Naive thymus-derived CD8-positive, alpha-beta T cell (primary cell): ENCODE measurements at regions not wholly inside any gene's neighbourhood (a gene's known extent, or its start where the extent isn't known, plus 50 kb on each side); places are given as distances from the start of the nearest gene placed in this dataset.
"Not testable (repeated sequence)": the region's sequence is repeated elsewhere in the genome, so short reads cannot be mapped to it uniquely, and the experiment has no call there.

Experiments used
- ATAC-seq, 2 donors: fragments of 150-1000 bp; cut with Tn5 transposase in 1 of 2; sonication (Bioruptor Pico), chemical (Tn5 transposase) in 1 of 2; 1 replicate in 1 of 2; 2 replicates in 1 of 2; pipeline ENCODE4 v1.10.0; 2021; ENCODE audit warnings: mild to moderate bottlenecking in 2 of 2, moderate library complexity in 2 of 2
- POLR2A ChIA-PET: fragments of 350-600 bp; sonication (Branson Sonifier 250); formaldehyde crosslinking; loops from one replicate; lab custom pipeline; 2021; ENCODE audit warnings: antibody characterized with exemption; lab: Charles Lee
- DNase-seq, 10 donors: peaks; one replicate each; pipeline versions ENCODE4 v3.0.0 to v3.0.0-alpha.2; 2020 to 2022
- H3K27ac Mint-ChIP-seq, 10 donors: one replicate each; pipeline ENCODE4 v1.8.0; 2020 to 2022; ENCODE audit warnings: mild to moderate bottlenecking in 10 of 10, mixed read lengths in 10 of 10, moderate library complexity in 4 of 10, inconsistent platforms in 1 of 10
- H3K27me3 Mint-ChIP-seq, 5 donors: one replicate each; pipeline ENCODE4 v1.8.0; 2021 to 2022; ENCODE audit warnings: mixed read lengths in 5 of 5
- H3K36me3 Mint-ChIP-seq, 3 donors: one replicate each; pipeline ENCODE4 v1.8.0; 2020 to 2022; ENCODE audit warnings: mixed read lengths in 3 of 3, mild to moderate bottlenecking in 2 of 3, inconsistent platforms in 1 of 3
- H3K4me1 Mint-ChIP-seq, 4 donors: one replicate each; pipeline ENCODE4 v1.8.0; 2021 to 2022; ENCODE audit warnings: mixed read lengths in 4 of 4
- H3K4me3 Mint-ChIP-seq, 10 donors: one replicate each; pipeline ENCODE4 v1.8.0; 2020 to 2022; ENCODE audit warnings: mild to moderate bottlenecking in 10 of 10, mixed read lengths in 10 of 10, moderate library complexity in 6 of 10, inconsistent platforms in 1 of 10
- H3K9me3 Mint-ChIP-seq, 9 donors: one replicate each; pipeline ENCODE4 v1.8.0; 2020 to 2022; ENCODE audit warnings: mixed read lengths in 9 of 9, mild to moderate bottlenecking in 3 of 9, inconsistent platforms in 1 of 9, moderate library complexity in 1 of 9

GRCh38 chr1:4064150-4064889 is 164.2 kb upstream of the C1orf174 start:
- POLR2A ChIA-PET, result no interaction called here
- Mint-ChIP-seq H3K4me3 (no peak overlapping the region), H3K36me3 (no peaks in the 10 kb centered on the region), H3K27me3 (no peaks in the 10 kb centered on the region), H3K9me3 (no peaks in the 10 kb centered on the region), H3K4me1 (no peaks in the 10 kb centered on the region), H3K27ac (no peak overlapping the region)
- no peak for DNase-seq
- no peak for ATAC-seq

- Mint-ChIP-seq H3K4me1 (no peaks in the 10 kb centered on the region), H3K9me3 (no peaks in the 10 kb centered on the region), H3K4me3 (no peak overlapping the region), H3K27me3 (peaks cover 1 to 11% (median 2%) of the 10 kb centered on the region in 5 donors), H3K27ac (no peak overlapping the region), H3K36me3 (no peaks in the 10 kb centered on the region)
- DNase-seq, result no peak
- ATAC-seq, result no peak
- POLR2A ChIA-PET, result no interaction called here
These were observed 167.0 kb upstream of the C1orf174 start for GRCh38 chr1:4066860-4067599.

- Mint-ChIP-seq H3K27ac (no peak overlapping the region), H3K4me3 (no peak overlapping the region), H3K27me3 (peaks cover 3 to 19% (median 12%) of the 10 kb centered on the region in 5 donors), H3K4me1 (no peaks in the 10 kb centered on the region), H3K9me3 (no peaks in the 10 kb centered on the region), H3K36me3 (no peaks in the 10 kb centered on the region)
- ATAC-seq (no peak), DNase-seq (peak in 1 of 10 donors; percentile 18)
- POLR2A ChIA-PET, result no interaction called here
These were observed 168.0 kb upstream of the C1orf174 start for GRCh38 chr1:4068076-4068475.

GRCh38 chr1:4071653-4072052 is 171.6 kb upstream of the C1orf174 start:
- POLR2A ChIA-PET, result no interaction called here
- peak in 1 of 10 donors; percentile 37 for DNase-seq
- Mint-ChIP-seq H3K4me3 (no peak overlapping the region), H3K27ac (no peak overlapping the region), H3K4me1 (no peaks in the 10 kb centered on the region), H3K36me3 (no peaks in the 10 kb centered on the region), H3K9me3 (no peaks in the 10 kb centered on the region), H3K27me3 (peaks cover 4 to 28% (median 20%) of the 10 kb centered on the region in 5 donors)
- no peak for ATAC-seq

- Mint-ChIP-seq H3K27me3 (peaks cover 4 to 30% (median 20%) of the 10 kb centered on the region in 5 donors), H3K4me3 (no peak overlapping the region), H3K36me3 (no peaks in the 10 kb centered on the region), H3K9me3 (no peaks in the 10 kb centered on the region), H3K27ac (no peak overlapping the region), H3K4me1 (no peaks in the 10 kb centered on the region)
- ATAC-seq (no peak), DNase-seq (no peak)
- POLR2A ChIA-PET, result no interaction called here
These were observed 172.5 kb upstream of the C1orf174 start for GRCh38 chr1:4072481-4073153.

- POLR2A ChIA-PET, result no interaction called here
- H3K4me1 Mint-ChIP-seq, result no peaks in the 10 kb centered on the region
- H3K9me3 Mint-ChIP-seq, result peaks cover 0 to 15% (median 0%) of the 10 kb centered on the region in 9 donors
- DNase-seq (peak in 1 of 10 donors; percentile 22), ATAC-seq (no peak)
- no peak overlapping the region for H3K4me3 Mint-ChIP-seq
- H3K27ac Mint-ChIP-seq, result no peak overlapping the region
- peaks cover 2 to 30% (median 20%) of the 10 kb centered on the region in 5 donors for H3K27me3 Mint-ChIP-seq
- no peaks in the 10 kb centered on the region for H3K36me3 Mint-ChIP-seq
These were observed 175.6 kb upstream of the C1orf174 start for GRCh38 chr1:4075436-4076225.

- H3K4me3 Mint-ChIP-seq, result no peak overlapping the region
- H3K27me3 Mint-ChIP-seq, result peaks cover 2 to 28% (median 20%) of the 10 kb centered on the region in 5 donors
- DNase-seq, result peak in 1 of 10 donors; percentile 45
- H3K9me3 Mint-ChIP-seq, result peaks cover 0 to 22% (median 0%) of the 10 kb centered on the region in 9 donors
- POLR2A ChIA-PET, result no interaction called here
- no peaks in the 10 kb centered on the region for H3K4me1 Mint-ChIP-seq
- H3K36me3 Mint-ChIP-seq, result no peaks in the 10 kb centered on the region
- no peak for ATAC-seq
- H3K27ac Mint-ChIP-seq, result no peak overlapping the region
These were observed 176.3 kb upstream of the C1orf174 start for GRCh38 chr1:4076346-4076745.

- Mint-ChIP-seq H3K9me3 (peaks cover 0 to 22% (median 0%) of the 10 kb centered on the region in 9 donors), H3K27me3 (peaks cover 1 to 11% (median 5%) of the 10 kb centered on the region in 5 donors)
- not testable (repeated sequence) for H3K4me1 Mint-ChIP-seq, H3K36me3 Mint-ChIP-seq, H3K4me3 Mint-ChIP-seq, H3K27ac Mint-ChIP-seq, ATAC-seq
- DNase-seq, result peak in 1 of 10 donors; percentile 45
- POLR2A ChIA-PET, result interaction anchor here (0.7 kb wide), 1 partner anchor 262 kb away, joined by 3 read pairs; no protein-coding TSS in a partner anchor
These were observed 178.3 kb upstream of the C1orf174 start for GRCh38 chr1:4078091-4078962.

GRCh38 chr1:4079815-4080214 is 179.7 kb upstream of the C1orf174 start:
- POLR2A ChIA-PET, result no interaction called here
- ATAC-seq (no peak), DNase-seq (peak in 1 of 10 donors; percentile 5)
- no peaks in the 10 kb centered on the region for H3K4me1 Mint-ChIP-seq
- H3K4me3 Mint-ChIP-seq, result no peak overlapping the region
- peaks cover 0 to 22% (median 0%) of the 10 kb centered on the region in 9 donors for H3K9me3 Mint-ChIP-seq
- no peaks in the 10 kb centered on the region for H3K36me3 Mint-ChIP-seq
- peaks cover 1 to 11% (median 5%) of the 10 kb centered on the region in 5 donors for H3K27me3 Mint-ChIP-seq
- H3K27ac Mint-ChIP-seq, result no peak overlapping the region

- H3K27me3 Mint-ChIP-seq, result peaks cover 1 to 9% (median 5%) of the 10 kb centered on the region in 5 donors
- H3K4me3 Mint-ChIP-seq, result no peak overlapping the region
- DNase-seq (peak in 2 of 10 donors; percentile 11 to 50), ATAC-seq (no peak)
- no peak overlapping the region for H3K27ac Mint-ChIP-seq
- no peaks in the 10 kb centered on the region for H3K36me3 Mint-ChIP-seq
- no peaks in the 10 kb centered on the region for H3K4me1 Mint-ChIP-seq
- H3K9me3 Mint-ChIP-seq, result peaks cover 0 to 22% (median 0%) of the 10 kb centered on the region in 9 donors
- POLR2A ChIA-PET, result no interaction called here
These were observed 182.0 kb upstream of the C1orf174 start for GRCh38 chr1:4081806-4082711.
